GM19324 (cell line): ENCODE measurements at regions not wholly inside any gene's neighbourhood (a gene's known extent, or its start where the extent isn't known, plus 50 kb on each side); places are given as distances from the start of the nearest gene placed in this dataset.
"Not testable (repeated sequence)": the region's sequence is repeated elsewhere in the genome, so short reads cannot be mapped to it uniquely, and the experiment has no call there.

Experiments used
- ATAC-seq: cut with Tn5 transposase; IDR thresholded peaks from one replicate; pipeline ENCODE4 v1.9.1; 2021; ENCODE audit warnings: mild to moderate bottlenecking, moderate library complexity; ENCODE audit not compliant: unreplicated experiment, low FRiP score

DNA sequence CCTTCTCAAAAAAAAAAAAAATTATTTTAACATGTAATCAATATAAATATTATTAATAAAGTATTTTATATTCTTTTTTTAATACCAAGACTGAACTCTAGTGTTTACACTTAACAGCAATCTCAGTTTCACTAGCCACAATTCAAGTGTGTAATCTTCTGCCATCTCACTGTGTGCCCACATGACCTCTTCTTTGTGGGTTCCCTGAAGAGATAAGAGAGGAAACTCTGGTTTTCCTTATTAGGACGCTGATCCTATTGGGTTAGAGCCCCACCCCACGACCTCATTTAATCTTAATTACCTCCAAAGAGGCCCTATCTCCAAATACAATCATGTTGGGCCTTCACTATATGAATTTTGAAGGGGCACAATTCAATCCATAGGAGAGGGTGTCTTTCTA, 177.6 kb downstream of the STK31 start:
- no peak for ATAC-seq

DNA sequence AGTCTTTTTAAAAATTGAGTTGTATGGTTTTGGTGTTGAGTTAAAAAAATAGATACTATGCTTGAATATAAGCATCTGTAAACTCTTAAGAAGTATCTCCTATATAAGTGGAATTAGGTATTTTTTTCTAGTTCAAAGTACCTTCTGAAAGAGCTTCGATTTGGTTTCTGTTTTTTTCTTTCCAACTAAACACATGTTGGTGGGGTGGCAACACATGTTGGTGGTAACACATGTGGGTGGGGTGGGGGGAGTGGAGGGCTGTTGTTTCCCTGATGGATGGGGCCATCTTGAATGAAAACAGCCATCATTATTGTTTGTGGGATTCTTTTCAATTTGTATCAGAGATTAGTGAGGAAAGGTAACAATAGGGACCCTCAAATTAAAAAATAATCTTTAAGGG, 178.9 kb downstream of the STK31 start:
- ATAC-seq, result no peak

DNA sequence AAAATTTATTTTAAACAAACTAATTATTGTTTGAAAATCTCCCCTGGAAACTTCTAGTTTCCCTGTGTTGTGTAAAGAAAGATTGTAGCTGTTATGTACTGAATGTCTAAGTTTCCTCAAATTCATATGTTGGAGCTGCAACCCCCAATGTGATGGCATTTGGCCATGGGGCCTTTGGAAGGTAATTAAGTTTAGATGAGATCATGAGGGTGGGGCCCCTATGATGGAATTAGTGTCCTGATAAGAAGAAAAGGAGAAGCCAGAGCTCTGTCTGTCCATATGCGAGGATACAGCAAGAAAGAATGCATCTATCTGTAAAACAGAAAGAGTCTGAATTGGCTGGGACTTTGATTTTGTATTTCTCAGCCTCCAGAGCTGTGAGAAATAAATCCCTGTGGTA, 179.5 kb downstream of the STK31 start:
- ATAC-seq, result no peak

DNA sequence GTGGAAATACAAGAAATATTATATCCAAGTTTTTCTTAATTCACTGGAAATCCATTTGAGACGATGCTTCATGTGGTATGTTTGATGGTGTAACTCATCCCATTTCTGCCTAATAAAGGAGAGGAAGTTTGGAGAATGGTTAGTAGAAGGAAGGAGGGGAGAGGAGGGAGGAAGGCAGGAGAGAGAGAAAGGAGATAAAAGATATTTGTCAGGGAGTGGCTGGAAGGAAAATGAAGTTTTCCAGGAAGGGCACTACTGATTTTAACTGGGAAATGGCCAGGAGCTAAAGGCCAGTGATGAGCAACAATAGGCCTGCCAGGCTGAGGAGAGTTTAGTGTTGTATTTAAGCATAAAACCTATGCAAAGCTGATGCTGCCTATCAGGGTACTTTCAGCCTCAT, 182.0 kb downstream of the STK31 start:
- no peak for ATAC-seq

DNA sequence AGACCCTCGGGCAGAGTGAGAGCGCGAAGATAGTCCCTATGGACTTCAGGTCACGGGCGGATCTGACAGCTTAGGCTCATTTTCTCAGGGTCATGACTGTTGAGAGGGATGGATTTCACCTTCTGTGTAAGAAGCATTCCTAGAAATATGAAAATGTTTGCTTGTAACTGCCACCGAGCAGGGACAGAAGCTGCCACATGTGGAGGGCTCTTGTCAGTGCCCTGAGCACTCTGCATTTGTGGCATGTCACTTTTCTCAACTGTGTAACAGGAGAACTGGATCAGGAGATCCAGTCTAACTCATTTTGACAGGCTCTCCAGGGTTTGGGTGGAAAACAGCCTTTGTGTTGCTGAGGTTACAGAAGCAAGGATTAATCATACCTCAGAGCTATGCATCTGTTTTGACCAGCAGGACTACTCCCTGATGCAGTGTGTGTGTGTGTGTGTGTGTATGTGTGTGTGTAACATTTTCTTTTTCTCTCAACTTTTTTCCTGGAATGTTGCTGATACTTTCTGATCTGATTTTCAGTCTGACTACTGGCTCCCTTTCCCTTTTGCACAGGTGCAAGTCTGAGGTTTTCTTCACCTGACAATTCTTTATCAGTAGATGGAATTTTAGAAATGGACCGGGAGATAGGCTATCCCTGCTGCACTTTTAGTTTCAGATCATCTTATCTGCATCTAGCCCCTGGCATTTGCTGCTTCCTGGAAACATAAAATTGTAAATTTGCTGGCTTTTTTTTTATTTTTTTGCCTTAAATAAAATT, 183.3 kb downstream of the STK31 start:
- ATAC-seq, result no peak

DNA sequence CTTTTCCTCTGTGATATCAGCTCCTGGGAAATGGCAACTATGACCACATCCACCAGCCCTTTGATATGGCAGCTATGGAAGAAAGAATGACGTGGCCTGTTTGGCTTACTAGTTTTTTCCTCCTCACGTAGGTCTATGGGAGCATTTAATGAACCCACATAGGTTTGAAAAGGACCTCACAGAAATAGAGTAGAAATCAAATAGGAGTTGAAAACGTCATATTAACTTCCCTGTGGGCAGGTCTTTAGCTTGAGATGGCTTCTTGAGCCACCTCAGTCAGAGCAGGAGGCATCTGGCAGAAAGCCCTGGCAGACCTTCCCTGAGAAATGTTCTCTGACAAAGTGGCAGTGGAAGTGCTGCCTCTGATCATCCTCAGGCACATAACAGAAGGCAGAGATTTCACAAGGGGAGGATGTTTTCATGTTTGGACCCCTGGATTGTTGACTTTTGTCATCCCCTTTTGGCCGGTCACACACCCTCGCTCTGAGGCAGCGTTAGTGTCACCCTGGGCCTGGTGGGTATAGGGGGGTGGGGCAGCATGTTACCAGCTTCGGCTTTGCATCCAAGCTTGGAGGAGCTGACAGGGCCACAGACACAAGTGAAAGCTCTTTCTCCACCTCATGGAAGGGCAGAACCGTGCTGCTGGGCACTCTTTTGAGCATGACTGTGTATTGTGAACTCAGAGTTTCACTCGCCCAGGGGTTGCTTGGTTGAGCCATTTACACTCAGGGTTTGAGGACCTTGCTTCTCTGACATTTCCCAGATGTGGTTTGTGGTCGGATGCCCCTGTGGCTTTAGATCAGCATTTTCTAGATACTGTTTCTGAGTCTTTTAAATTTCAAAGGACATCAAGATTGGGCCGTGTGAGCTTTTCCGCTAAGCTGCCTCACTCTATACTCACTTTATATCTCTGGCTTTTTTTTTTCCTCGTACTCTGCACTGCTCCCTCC, 184.2 kb downstream of the STK31 start:
- ATAC-seq, result no peak

DNA sequence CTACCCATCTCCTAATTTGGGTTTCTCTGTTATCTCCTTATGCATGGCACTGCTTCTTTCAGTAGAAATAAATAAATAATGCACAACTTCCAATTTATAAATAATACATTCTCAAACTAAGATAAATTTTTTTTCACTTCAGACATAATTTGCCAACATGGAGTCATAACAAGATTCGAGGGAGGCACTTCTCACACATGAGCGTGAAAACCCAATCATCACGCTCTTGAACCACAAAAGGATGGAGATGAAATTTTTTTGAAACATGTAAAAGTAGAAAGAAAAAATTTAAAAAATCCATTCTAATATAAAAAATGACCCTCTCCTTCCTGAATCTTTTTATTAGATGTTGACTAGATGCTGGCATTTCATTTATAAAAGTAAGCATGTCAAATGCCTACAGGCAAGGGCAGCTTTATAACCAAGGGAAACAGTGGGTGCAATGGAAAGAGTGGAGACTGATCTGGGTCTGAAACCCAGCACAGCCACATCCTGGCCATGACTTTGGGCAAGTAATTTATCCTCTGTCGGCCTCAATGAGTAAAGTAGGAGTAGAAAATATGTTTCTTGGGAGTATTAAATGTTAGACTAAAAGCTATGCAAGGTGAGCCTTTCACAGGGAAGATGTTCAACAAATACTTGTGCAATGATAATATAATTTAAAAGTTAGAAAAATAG, 185.0 kb downstream of the STK31 start:
- ATAC-seq, result no peak

DNA sequence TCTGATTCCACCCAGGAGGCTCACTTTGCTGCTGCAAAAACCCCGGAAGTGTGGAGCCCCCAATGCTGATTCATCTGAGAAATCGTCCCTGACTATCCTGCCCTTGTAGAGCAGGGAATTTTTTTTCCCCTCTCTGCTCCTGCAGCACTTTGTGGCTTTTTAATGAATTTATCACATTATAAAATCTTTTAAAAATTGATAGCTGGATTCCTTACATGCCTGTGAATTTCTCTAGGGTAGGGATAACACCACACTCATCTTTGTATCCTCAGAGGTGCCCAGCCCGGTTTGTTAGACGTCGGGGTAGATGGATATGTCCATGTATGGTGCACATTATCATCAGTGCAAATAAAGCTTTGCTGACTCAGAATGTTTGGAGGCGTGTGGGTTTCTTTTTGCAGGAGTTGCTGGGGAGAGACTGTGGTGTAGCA, 185.7 kb downstream of the STK31 start:
- ATAC-seq, result no peak

DNA sequence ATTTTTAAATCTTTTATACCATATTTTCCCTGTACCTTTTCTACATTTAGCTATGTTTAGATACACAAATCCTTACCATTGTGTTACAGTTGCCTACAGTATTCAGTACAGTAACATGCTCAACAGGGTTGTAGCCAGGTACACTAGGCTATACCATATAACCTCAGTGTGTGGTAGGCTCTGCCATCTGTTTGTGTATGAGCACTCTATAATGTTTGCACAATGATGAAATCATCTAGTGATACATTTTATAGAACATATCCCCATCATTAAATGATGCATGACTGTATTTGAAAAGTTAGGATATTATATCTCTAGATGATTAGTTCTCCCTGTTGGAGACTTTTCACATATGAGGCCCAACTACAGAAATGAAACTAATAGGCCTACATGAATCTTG, 188.6 kb downstream of the STK31 start:
- no peak for ATAC-seq

DNA sequence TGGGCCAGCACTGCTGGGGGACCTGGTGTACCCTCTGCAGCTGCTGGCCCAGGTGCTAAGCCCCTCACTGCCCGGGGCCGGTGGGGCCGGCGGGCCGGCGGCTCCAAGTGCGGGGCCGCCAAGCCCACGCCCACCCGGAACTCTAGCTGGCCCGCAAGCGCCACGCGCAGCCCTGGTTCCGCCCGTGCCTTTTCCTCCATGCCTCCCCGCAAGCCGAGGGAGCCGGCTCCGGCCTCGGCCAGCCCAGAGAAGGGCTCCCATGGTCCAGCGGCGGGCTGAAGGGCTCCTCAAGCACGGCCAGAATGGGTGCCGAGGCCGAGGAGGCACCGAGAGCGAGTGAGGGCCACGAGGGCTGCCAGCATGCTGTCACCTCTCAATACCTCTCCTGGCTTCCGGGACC, 194.9 kb downstream of the STK31 start:
- not testable (repeated sequence) for ATAC-seq

DNA sequence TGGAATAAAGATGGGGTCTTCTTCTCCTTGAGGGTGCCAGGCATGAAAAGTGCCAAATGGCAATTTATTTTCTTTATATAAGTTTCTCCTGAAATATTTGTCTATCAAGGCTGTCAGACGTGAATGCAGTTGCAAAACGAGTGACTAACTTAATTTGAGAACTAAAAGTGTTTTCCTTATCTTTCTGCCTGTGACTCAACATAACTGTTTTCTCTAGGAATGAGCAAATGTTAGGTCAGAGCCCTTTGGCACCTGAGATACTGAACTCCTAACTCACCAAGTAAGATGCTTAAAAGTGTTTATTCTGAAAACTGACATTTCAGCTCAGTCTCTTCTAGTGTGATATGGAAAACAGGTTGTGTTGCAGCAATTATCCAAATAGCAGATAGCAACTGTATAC, 197.0 kb downstream of the STK31 start:
- ATAC-seq, result no peak

DNA sequence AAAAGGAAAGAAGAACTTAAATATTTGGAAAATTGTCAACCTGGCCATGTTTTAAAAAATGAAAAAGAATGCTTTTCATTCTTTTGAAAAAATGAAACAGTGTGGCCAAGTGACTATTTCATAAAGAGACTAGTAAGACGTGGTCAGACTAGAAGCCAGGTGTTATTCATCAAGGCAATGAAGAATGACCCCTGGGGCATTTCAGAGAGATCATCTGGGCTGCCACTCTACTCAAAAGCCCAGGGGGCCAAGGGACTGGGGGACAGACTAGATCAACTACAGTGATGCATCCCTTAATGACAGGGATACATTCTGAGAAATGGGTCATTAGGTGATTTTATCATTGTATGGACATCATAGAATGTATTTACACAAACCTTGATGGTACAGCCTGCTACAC, 199.4 kb downstream of the STK31 start:
- no peak for ATAC-seq

DNA sequence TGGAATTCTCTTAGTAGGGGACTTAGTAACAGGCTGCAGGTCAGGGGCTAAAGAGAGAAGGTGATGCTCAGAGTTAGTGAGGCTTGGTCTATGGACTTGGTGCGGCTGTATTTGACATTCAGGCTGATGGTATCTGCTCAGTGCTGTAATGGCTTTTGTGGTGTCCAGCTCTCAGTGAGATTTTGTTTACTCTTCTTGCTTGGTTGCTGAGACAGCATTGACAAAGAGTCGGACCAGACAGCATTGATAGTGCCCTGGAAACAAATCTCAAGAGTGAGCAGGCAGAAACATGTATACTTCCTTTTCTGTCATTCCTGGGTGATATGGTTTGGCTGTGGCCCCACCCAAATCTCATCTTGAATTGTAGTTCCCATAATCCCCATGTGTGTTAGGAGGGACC, 202.0 kb downstream of the STK31 start:
- ATAC-seq, result no peak

DNA sequence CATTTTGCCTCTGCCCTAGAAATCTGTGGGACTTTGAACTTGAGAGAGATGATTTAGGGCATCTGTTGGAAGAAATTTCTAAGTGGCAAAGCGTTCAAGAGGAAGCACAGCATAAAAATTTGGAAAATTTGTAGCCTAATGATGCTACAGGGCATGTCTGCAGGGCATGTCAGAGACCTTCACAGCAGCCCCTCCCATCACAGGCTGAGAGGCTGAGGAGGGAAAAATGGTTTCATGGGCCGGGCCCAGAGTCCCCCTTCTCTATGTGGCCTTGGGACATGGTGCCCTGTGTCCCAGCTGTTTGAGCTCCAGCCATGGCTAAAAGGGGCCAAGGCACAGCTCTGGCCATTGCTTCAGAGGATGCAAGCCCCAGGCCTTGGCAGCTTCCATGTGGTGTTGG, 203.0 kb downstream of the STK31 start:
- ATAC-seq, result no peak

DNA sequence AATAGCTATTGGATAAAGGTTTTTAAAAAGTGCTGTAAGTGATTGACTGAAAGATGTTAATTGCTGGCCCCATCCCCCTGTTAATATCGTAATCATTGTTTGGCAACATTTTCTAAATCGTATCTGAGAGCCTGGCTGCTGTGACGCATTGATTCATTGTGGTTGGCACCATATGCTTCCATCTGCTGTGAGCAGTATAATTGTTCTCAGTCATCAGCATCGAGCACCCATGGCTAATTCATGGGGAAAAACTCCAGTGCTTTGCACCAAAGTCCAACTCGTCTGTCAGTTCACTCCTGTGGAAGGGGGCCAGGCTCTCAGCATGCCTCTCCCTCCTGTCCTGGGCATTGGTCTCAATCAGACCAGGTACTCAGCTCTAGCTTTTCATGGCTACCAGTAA, 205.2 kb downstream of the STK31 start:
- no peak for ATAC-seq

DNA sequence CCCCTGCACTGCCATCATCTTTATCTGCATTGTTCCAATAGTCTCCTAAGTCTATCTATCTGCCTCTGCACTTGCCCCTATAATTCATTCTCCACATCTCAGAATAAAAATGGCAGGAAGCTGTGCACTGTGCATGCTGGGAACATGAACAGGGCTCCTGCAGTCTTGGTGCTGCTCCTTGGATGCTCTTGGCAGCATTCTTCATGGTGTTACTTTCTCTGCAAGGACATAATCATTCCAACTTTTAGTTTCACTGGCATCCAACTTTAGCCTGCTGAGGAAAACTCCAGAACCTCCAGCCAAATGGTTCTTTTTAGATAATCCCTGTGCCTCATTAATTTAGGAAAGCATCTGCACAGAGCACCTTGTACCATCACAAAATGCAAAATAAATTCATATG, 208.3 kb downstream of the STK31 start:
- no peak for ATAC-seq

DNA sequence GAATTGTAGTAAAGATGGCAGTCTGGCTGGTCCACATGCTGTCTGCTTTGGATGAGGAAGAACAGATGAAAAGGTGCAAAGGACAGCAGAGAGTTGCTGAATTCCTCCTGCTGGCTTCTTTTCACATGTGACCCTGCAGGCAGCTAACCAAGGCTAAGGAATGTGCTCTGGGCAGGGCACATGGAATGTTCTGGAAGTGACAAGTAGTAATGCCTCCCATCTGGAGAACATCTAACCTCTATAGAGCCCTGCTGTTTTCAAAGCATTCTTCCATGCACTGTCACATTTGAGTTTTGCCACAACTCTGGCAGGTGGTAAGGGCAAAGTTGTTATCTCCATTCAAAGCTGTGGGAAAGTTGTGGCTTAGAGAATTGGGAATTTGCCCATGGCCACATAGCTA, 208.8 kb downstream of the STK31 start:
- ATAC-seq, result no peak

DNA sequence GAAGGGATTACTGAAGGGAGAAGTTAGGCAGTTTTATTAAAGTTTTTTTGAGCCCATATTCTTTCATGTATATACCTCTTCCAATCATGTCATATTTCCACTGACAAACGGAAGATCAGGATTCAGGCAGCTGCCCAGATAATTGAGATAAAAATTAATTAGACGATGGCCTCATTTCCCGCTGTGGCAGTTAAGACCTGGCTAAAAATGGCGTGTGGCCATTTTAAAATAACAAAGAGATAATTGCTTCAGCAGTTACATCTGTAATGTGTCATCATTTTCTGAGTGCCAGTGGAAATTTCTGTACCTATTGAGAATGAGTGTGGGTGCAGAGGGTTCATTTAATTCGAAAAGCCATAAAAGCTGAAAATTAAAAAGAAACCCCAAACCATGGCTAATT, 215.1 kb downstream of the STK31 start:
- ATAC-seq, result no peak

DNA sequence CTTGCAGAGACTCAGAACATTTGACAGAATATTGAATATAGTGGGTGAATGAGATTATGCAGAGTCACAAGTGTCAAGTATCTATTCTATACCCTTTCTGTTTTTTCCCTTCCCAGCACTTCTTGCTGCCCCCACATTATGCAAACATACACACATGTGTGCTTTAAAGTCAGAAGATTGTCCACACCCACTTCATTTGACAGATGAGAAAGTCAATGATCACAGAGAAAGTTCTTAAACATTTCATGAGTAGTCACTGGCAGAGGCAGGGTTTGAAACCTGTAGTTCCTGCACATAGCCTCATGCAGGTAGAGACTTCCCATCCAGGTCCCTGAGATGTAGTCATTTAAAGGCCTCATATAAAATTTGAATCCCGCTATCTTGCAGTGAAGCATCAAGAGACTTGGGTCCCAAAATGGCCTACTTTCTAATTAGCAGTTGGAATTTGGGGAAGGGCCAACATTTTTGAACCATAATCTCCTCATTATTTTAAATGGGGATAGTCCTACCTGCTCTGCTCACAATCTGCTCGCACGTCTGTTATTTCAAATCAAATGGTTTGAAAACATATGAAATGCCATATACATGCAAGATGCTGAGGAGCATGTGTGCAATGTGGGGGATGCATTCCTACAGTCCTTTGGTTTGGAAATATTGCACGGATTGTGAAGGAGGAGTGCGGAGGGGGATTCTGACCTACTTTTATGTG, 217.8 kb downstream of the STK31 start:
- ATAC-seq, result no peak

DNA sequence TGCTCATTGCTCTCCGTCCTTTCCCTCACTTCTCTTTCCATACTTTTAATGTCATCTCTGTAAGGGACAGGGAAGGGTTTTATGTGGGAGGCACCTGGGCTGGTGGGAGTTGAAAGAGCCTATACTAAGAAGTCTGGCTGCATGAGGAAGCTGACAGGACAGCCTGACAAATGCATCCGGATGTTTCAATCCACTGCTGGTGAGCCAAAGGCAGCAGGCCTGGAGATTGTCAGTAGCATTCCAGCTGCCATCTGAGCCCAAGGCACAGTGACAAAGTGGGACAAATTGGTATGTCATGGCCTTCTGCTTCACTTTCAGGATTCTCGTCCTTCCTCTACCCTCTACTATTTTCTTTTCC, 218.4 kb downstream of the STK31 start:
- no peak for ATAC-seq

DNA sequence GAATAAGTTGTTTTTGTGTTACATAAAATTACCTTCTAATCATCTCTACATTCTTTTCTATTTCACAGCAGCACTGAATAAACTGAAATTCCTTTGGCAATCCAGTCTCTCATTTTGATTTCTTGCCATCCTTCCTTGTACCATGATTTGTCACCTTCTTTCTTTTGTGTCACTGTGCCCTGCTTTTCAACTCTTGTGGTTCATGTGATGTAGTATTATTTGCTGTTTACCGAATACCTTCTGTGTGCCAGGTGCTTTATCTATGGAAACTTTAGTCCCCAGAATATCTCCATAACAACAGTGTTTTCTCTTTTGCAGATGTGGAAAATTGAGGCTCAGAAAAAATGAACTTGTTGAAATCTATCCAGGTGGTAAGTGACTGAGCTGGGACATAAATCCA, 220.3 kb downstream of the STK31 start:
- no peak for ATAC-seq
